ENCODE measurements at regions not wholly inside any gene's neighbourhood (a gene's known extent, or its start where the extent isn't known, plus 50 kb on each side); places are given as distances from the start of the nearest gene placed in this dataset.

- Histone ChIP-seq H3K4me2 (no peak overlapping the region), H3K36me3 (ENCODE audit: insufficient read depth) (no peaks in the 10 kb centered on the region; the same call in 1 of the 2 replicates), H3K27ac (no peak overlapping the region), H3K4me1 (ENCODE audit: low read depth, poor library complexity, severe bottlenecking) (no peaks in the 10 kb centered on the region), H3K27me3 (ENCODE audit: insufficient read depth, low read depth) (no peaks in the 10 kb centered on the region), H2AFZ (ENCODE audit: low read depth) (no peak overlapping the region), H4K20me1 (ENCODE audit: insufficient read depth) (no peaks in the 10 kb centered on the region), H3K4me3 (IDR thresholded peaks at IDR 0.05; ENCODE audit: insufficient read depth, low read depth, low read length) (no peak overlapping the region), H3K9ac (no peak overlapping the region), H3K79me2 (ENCODE audit: insufficient read depth, low read depth) (no peaks in the 10 kb centered on the region)
- TF ChIP-seq, protein P1, sequence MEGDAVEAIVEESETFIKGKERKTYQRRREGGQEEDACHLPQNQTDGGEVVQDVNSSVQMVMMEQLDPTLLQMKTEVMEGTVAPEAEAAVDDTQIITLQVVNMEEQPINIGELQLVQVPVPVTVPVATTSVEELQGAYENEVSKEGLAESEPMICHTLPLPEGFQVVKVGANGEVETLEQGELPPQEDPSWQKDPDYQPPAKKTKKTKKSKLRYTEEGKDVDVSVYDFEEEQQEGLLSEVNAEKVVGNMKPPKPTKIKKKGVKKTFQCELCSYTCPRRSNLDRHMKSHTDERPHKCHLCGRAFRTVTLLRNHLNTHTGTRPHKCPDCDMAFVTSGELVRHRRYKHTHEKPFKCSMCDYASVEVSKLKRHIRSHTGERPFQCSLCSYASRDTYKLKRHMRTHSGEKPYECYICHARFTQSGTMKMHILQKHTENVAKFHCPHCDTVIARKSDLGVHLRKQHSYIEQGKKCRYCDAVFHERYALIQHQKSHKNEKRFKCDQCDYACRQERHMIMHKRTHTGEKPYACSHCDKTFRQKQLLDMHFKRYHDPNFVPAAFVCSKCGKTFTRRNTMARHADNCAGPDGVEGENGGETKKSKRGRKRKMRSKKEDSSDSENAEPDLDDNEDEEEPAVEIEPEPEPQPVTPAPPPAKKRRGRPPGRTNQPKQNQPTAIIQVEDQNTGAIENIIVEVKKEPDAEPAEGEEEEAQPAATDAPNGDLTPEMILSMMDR (conservative IDR thresholded peaks at IDR 0.05; ENCODE audit: low read depth, low read length) = no peak
These were observed 580.2 kb downstream of the SPRY1 start for GRCh38 chr4:123976819-123977218.

DNA sequence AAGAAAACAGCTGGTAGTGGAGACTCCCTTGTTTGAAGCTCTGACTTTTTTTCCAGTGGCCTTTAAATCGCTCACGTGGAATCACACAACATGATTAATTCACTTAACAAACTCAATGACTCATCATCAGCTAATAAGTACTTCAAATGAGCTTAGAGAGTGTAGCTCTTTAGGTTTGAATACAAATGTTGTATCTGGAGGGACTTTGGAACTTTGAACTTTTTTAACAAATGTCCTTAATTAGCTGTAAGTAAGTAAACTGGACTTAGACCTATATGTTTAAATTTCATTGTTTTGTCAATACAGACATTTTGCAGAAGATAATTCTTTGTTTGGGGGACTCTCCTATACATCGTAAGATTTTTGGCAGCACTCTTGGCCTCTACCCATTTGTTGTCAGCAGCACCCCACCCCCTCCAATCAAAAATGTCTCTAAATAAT lies 581.1 kb downstream of the SPRY1 start:
- H2AFZ ChIP-seq (ENCODE audit: low read depth) = no peak overlapping the region
- H3K27me3 ChIP-seq (ENCODE audit: insufficient read depth, low read depth) = no peaks in the 10 kb centered on the region
- TF ChIP-seq, protein P1 (conservative IDR thresholded peaks at IDR 0.05; ENCODE audit: low read depth, low read length) = no peak
- H3K36me3 ChIP-seq (ENCODE audit: insufficient read depth) = no peaks in the 10 kb centered on the region; the same call in 1 of the 2 replicates
- H3K79me2 ChIP-seq (ENCODE audit: insufficient read depth, low read depth) = no peaks in the 10 kb centered on the region
- no peaks in the 10 kb centered on the region for H3K4me1 ChIP-seq (ENCODE audit: low read depth, poor library complexity, severe bottlenecking)
- H3K9ac ChIP-seq = no peak overlapping the region
- no peak overlapping the region for H3K4me3 ChIP-seq (IDR thresholded peaks at IDR 0.05; ENCODE audit: insufficient read depth, low read depth, low read length)
- H4K20me1 ChIP-seq (ENCODE audit: insufficient read depth) = no peaks in the 10 kb centered on the region
- no peak overlapping the region for H3K4me2 ChIP-seq
- no peak overlapping the region for H3K27ac ChIP-seq

DNA sequence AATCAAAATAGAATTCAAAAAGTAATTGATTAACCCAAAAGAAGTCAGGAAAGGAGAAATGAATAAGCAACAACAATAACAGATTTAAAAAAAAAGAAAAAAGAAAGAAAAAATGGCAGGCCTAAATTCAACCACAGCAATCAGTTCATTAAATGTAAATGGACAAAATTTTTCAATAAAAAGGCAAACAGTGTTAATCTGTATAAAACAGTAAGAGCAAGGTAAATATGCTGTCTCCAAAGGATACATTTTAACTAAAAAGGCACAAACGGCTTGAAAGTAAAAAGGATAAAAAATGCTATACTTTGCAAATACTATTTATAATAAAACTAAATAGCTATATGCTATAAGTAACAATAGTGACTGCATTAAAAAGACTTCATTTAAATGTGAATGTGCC lies 582.0 kb downstream of the SPRY1 start:
- Histone ChIP-seq H3K4me3 (IDR thresholded peaks at IDR 0.05; ENCODE audit: insufficient read depth, low read depth, low read length) (no peak overlapping the region), H2AFZ (ENCODE audit: low read depth) (no peak overlapping the region), H3K4me2 (no peak overlapping the region)

GRCh38 chr4:123980736-123981300 lies 584.2 kb downstream of the SPRY1 start:
- TF ChIP-seq, protein P1 (conservative IDR thresholded peaks at IDR 0.05; ENCODE audit: low read depth, low read length) = no peak
- H3K27ac ChIP-seq = no peak overlapping the region
- H3K36me3 ChIP-seq (ENCODE audit: insufficient read depth) = no peaks in the 10 kb centered on the region; the same call in 1 of the 2 replicates
- no peaks in the 10 kb centered on the region for H4K20me1 ChIP-seq (ENCODE audit: insufficient read depth)
- H3K9ac ChIP-seq = no peak overlapping the region
- H2AFZ ChIP-seq (ENCODE audit: low read depth) = no peak overlapping the region
- no peaks in the 10 kb centered on the region for H3K4me1 ChIP-seq (ENCODE audit: low read depth, poor library complexity, severe bottlenecking)
- no peak overlapping the region for H3K4me3 ChIP-seq (IDR thresholded peaks at IDR 0.05; ENCODE audit: insufficient read depth, low read depth, low read length)
- H3K4me2 ChIP-seq = no peak overlapping the region
- no peaks in the 10 kb centered on the region for H3K79me2 ChIP-seq (ENCODE audit: insufficient read depth, low read depth)
- no peaks in the 10 kb centered on the region for H3K27me3 ChIP-seq (ENCODE audit: insufficient read depth, low read depth)

More for the DNA sequence above, 582.0 kb downstream of the SPRY1 start:
- Histone ChIP-seq H3K27me3 (ENCODE audit: insufficient read depth, low read depth) (no peaks in the 10 kb centered on the region), H4K20me1 (ENCODE audit: insufficient read depth) (no peaks in the 10 kb centered on the region), H3K27ac (no peak overlapping the region), H3K4me1 (ENCODE audit: low read depth, poor library complexity, severe bottlenecking) (no peaks in the 10 kb centered on the region), H3K36me3 (ENCODE audit: insufficient read depth) (no peaks in the 10 kb centered on the region; the same call in 1 of the 2 replicates), H3K9ac (no peak overlapping the region), H3K79me2 (ENCODE audit: insufficient read depth, low read depth) (no peaks in the 10 kb centered on the region)
- TF ChIP-seq, protein P1 (conservative IDR thresholded peaks at IDR 0.05; ENCODE audit: low read depth, low read length) = no peak

Data from KMS-11 (cell line).